HG03460 (cell line): ENCODE measurements at regions not wholly inside any gene's neighbourhood (a gene's known extent, or its start where the extent isn't known, plus 50 kb on each side); places are given as distances from the start of the nearest gene placed in this dataset.

Source experiments
- ATAC-seq: cut with Tn5 transposase; IDR thresholded peaks from one replicate; pipeline ENCODE4 v1.9.1; 2021; ENCODE audit not compliant: unreplicated experiment

DNA sequence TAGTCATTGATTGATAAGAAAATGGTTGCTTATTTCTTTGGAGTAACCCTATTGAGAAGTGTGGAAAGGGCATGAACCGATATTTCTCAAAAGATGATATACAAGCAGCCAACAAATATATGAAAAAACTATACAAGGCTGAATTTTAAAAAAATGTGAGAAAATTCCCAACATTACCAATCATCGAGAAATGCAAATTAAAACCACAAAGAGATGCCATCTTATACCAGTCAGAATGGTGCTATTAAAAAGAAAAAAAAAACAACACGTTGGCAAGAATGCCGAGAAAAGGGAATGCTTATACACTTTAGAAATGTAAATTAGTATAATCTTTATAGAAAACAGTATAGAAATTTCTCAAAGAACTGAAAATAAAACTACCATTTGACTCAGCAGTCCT is 77.7 kb upstream of the ROBO1 start:
- ATAC-seq = no peak

DNA sequence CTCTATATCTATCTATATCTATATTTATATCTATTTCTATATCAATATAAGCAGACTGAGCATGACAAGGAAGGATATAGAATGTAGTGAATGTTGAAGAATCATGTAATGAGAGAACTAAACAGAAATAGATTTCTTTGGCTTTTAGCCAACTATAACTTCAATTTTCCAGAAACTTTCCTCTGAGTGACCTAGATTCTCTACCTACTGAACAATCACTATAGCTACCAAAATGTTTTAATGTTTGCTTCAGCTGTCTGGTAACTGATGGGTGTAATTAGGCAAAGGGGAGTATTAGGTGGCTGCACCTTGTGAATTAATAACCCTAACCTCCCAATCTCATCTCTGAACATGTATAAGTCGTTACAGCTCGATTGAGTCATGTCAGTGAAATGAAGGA is 76.4 kb upstream of the ROBO1 start:
- ATAC-seq = no peak

- no peak for ATAC-seq
Measured at GRCh38 chr3:79843180-79843579, 75.4 kb upstream of the ROBO1 start.

GRCh38 chr3:79835701-79836100 is 67.9 kb upstream of the ROBO1 start:
- ATAC-seq = no peak

- no peak for ATAC-seq
Measured at GRCh38 chr3:79824166-79824565, 56.4 kb upstream of the ROBO1 start.

DNA sequence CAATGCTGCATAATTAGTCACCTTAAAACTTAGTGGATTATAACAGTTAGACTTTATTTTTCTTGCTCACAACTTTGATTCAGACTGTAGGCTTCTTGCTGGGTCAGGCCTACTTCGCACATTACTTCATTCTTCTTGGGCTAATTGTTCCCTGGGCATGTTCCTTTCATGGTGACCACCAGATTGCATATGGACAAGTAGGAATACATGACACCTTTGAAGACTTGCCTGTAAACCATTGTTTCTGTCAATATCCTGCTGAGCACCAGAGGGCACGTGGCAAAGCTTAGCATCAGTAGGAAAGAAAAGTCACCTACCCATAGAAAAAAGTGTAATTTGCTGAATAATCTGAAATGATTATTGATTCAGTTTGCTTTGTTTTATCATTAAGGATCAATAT is 54.3 kb upstream of the ROBO1 start:
- ATAC-seq = no peak

DNA sequence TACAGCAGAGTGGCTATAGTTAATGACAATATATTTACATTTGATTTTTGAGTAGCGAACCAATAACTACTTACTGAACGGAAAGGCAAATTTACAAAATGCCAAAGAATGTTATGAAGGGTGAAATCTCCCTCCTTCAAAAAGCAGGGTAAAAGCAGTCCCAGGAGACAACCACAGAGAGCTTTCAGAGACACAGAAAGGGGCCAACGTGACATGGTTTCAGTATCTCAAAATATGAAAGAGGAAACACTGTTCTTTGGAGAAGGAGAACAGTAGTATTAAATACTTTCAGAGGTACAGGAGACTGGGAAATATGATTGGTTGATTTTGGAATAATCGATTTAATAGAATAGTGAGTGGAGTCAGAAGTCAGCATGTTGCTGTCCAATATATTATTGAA is 52.3 kb upstream of the ROBO1 start:
- ATAC-seq = no peak

GRCh38 chr3:79818015-79818414 is 50.2 kb upstream of the ROBO1 start:
- no peak for ATAC-seq
